ENCODE measurements at regions not wholly inside any gene's neighbourhood (a gene's known extent, or its start where the extent isn't known, plus 50 kb on each side); places are given as distances from the start of the nearest gene placed in this dataset.

DNA sequence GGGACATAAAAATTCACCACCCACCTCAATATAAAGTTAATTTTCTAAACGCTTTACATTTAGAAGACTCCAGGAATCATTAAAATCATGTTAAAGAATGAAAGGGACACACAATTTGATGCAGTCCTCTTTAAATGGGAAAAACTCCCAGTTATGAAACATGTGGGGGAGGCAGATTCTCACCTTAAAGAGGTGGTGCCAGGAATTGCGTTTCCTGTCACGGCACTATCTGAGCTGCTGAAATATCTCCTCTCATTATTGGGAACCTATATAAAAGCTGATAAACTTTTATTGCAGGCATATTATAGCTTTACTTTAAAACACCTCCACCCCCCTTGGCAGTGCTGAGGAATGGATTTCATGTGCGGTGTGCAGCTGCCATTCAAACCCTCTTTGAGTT lies 94.8 kb upstream of the SORCS3 start:
- TF ChIP-seq ZNF778 (CRISPR knock-in tag; IDR thresholded peaks at IDR 0.05): no peak
- Histone ChIP-seq H3K79me2 (ENCODE audit: control insufficient read depth, insufficient read depth, low read length) (no peaks in the 10 kb centered on the region), H3K9me1 (ENCODE audit: control insufficient read depth, insufficient read depth, low read length) (no peaks in the 10 kb centered on the region), H3K36me3 (ENCODE audit: control insufficient read depth, insufficient read depth, low read length) (no peaks in the 10 kb centered on the region), H3K4me2 (ENCODE audit: insufficient read depth, low read length) (no peak overlapping the region), H3K4me3 (no peak overlapping the region), H3K4me1 (replicated peaks in 1 of 2; ENCODE audit: control insufficient read depth in 2 of 2, insufficient read depth in 2 of 2, low read length in 2 of 2) (no peaks in the 10 kb centered on the region), H3K27me3 (ENCODE audit: control insufficient read depth in 2 of 2, insufficient read depth in 2 of 2, low read length in 2 of 2) (no peaks in the 10 kb centered on the region), H3K27ac (ENCODE audit: extremely low read depth, low read depth, low read length) (no peak overlapping the region), H2AFZ (ENCODE audit: low read depth, low read length) (no peak overlapping the region), H4K20me1 (replicated peaks; ENCODE audit: control insufficient read depth, insufficient read depth, low read length) (no peaks in the 10 kb centered on the region), H3K9ac (ENCODE audit: insufficient read depth in 1 of 2, low read depth in 2 of 2, low read length in 2 of 2) (no peak overlapping the region), H3K9me3 (replicated peaks; ENCODE audit: control insufficient read depth, insufficient read depth, low read depth, low read length) (no peaks in the 10 kb centered on the region)
- ChIA-PET CTCF (ENCODE audit: low intra/inter-chr PET ratio) (no interaction called here), POLR2A (interaction anchor here (0.7 kb wide), 1 partner anchor 294 kb away, joined by 3 read pairs; no protein-coding TSS in a partner anchor)
- no TSS peak for BruUV-seq (replicated peaks)
- in situ Hi-C loops (cut with MboI): no loop called here
- ATAC-seq (no peak), DNase-seq (ENCODE audit: extremely low read depth in 1 of 4, low spot score in 3 of 4) (no peak), FAIRE-seq (no peak)
- WGBS (ENCODE audit: insufficient coverage, low coverage, missing lambda C conversion rate): 0% methylated on average over 4 of the region's 4 CpGs
- intact Hi-C loops (cut with micrococcal nuclease): no loop called here

DNA sequence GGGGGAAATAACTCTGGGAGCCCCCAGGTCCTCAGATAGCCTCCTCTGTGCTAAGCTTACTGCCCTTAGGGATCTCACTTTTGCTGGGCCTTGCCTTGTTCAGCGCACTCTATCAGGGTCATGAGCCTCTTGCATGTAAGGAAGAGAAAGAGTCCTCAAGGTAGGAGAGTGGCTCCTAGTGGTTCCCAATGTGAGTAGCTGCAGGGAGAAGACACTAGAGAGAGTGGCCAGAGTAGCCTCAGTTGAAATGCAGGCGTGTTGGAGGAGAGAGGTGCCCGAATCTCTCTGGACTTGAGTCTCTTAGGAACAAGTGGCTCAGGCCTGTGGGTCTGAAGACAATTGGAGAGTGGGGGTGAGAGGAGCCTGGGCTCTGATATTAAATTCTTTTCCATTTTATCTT lies 94.3 kb upstream of the SORCS3 start:
- in situ Hi-C loops (cut with MboI): no loop called here
- Histone ChIP-seq H2AFZ (ENCODE audit: low read depth, low read length) (no peak overlapping the region), H3K27ac (ENCODE audit: extremely low read depth, low read depth, low read length) (no peak overlapping the region), H3K4me3 (no peak overlapping the region), H4K20me1 (replicated peaks; ENCODE audit: control insufficient read depth, insufficient read depth, low read length) (no peaks in the 10 kb centered on the region), H3K9me3 (replicated peaks; ENCODE audit: control insufficient read depth, insufficient read depth, low read depth, low read length) (no peaks in the 10 kb centered on the region), H3K27me3 (ENCODE audit: control insufficient read depth in 2 of 2, insufficient read depth in 2 of 2, low read length in 2 of 2) (no peaks in the 10 kb centered on the region), H3K79me2 (ENCODE audit: control insufficient read depth, insufficient read depth, low read length) (no peaks in the 10 kb centered on the region), H3K4me1 (replicated peaks in 1 of 2; ENCODE audit: control insufficient read depth in 2 of 2, insufficient read depth in 2 of 2, low read length in 2 of 2) (no peaks in the 10 kb centered on the region), H3K9me1 (ENCODE audit: control insufficient read depth, insufficient read depth, low read length) (no peaks in the 10 kb centered on the region), H3K36me3 (ENCODE audit: control insufficient read depth, insufficient read depth, low read length) (no peaks in the 10 kb centered on the region), H3K9ac (ENCODE audit: insufficient read depth in 1 of 2, low read depth in 2 of 2, low read length in 2 of 2) (no peak overlapping the region), H3K4me2 (ENCODE audit: insufficient read depth, low read length) (no peak overlapping the region)
- CTCF ChIA-PET (ENCODE audit: low intra/inter-chr PET ratio): no interaction called here
- no peak for FAIRE-seq
- TF ChIP-seq MTA3 (IDR thresholded peaks at IDR 0.05; ENCODE audit: borderline replicate concordance) (no peak), NR2F6 (CRISPR knock-in tag; IDR thresholded peaks at IDR 0.05) (no peak)
- TF ChIP-seq, protein P1, sequence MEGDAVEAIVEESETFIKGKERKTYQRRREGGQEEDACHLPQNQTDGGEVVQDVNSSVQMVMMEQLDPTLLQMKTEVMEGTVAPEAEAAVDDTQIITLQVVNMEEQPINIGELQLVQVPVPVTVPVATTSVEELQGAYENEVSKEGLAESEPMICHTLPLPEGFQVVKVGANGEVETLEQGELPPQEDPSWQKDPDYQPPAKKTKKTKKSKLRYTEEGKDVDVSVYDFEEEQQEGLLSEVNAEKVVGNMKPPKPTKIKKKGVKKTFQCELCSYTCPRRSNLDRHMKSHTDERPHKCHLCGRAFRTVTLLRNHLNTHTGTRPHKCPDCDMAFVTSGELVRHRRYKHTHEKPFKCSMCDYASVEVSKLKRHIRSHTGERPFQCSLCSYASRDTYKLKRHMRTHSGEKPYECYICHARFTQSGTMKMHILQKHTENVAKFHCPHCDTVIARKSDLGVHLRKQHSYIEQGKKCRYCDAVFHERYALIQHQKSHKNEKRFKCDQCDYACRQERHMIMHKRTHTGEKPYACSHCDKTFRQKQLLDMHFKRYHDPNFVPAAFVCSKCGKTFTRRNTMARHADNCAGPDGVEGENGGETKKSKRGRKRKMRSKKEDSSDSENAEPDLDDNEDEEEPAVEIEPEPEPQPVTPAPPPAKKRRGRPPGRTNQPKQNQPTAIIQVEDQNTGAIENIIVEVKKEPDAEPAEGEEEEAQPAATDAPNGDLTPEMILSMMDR (IDR thresholded peaks at IDR 0.05 in 2 of 3, conservative IDR thresholded peaks at IDR 0.05 in 1 of 3; ENCODE audit: insufficient read depth in 2 of 3, low read depth in 1 of 3, low read length in 3 of 3): peak in 1 of 3 experiments; percentile 24; a peak in 1 of 6 replicates
- POLR2A ChIA-PET: interaction anchor here (0.7 kb wide), 1 partner anchor 295 kb away, joined by 3 read pairs; no protein-coding TSS in a partner anchor
- WGBS (ENCODE audit: insufficient coverage, low coverage, missing lambda C conversion rate): 0% methylated on average over 1 of the region's 3 CpGs
- no TSS peak for BruUV-seq (replicated peaks)
- DNase-seq (ENCODE audit: extremely low read depth in 1 of 4, low spot score in 3 of 4): no peak
- intact Hi-C loops (cut with micrococcal nuclease): no loop called here
- ATAC-seq: 0 out of 3 replicates have a peak, but pooled peaks have one; percentile 51

Measured in K562 (cell line).